Osteocyte (in vitro differentiated cells): ENCODE measurements at regions not wholly inside any gene's neighbourhood (a gene's known extent, or its start where the extent isn't known, plus 50 kb on each side); places are given as distances from the start of the nearest gene placed in this dataset.

ENCODE experiments used
- DNase-seq: peaks from one replicate; pipeline ENCODE4 v3.0.0; 2021; ENCODE audit warnings: mixed read lengths; ENCODE audit not compliant: unreplicated experiment; ENCODE audit errors: extremely low spot score
- H3K27ac Mint-ChIP-seq: one replicate; pipeline ENCODE4 v1.8.0; 2021; ENCODE audit warnings: mild to moderate bottlenecking, mixed read lengths; ENCODE audit not compliant: unreplicated experiment
- H3K27me3 Mint-ChIP-seq: one replicate; pipeline ENCODE4 v1.8.0; 2021; ENCODE audit warnings: mixed read lengths; ENCODE audit not compliant: unreplicated experiment
- H3K36me3 Mint-ChIP-seq: one replicate; pipeline ENCODE4 v1.8.0; 2021; ENCODE audit warnings: mixed read lengths; ENCODE audit not compliant: unreplicated experiment
- H3K4me1 Mint-ChIP-seq: one replicate; pipeline ENCODE4 v1.8.0; 2021; ENCODE audit warnings: mixed read lengths; ENCODE audit not compliant: unreplicated experiment
- H3K4me3 Mint-ChIP-seq: one replicate; pipeline ENCODE4 v1.8.0; 2021; ENCODE audit warnings: mild to moderate bottlenecking, moderate library complexity, mixed read lengths; ENCODE audit not compliant: unreplicated experiment
- H3K9me3 Mint-ChIP-seq: one replicate; pipeline ENCODE4 v1.8.0; 2021; ENCODE audit warnings: mixed read lengths; ENCODE audit not compliant: unreplicated experiment
- CTCF ChIP-seq: fragments of 200-600 bp; sonication (generic); IDR thresholded peaks from 2 replicates; pipeline ENCODE4 v1.5.0; 2021; ENCODE audit warnings: antibody characterized with exemption, mild to moderate bottlenecking, moderate library complexity

GRCh38 chr10:128895473-128895872 lies 571.6 kb upstream of the MGMT start:
- H3K9me3 Mint-ChIP-seq: peaks cover 26% of the 10 kb centered on the region
- no peak for TF ChIP-seq CTCF
- H3K36me3 Mint-ChIP-seq: no peaks in the 10 kb centered on the region
- H3K27ac Mint-ChIP-seq: no peak overlapping the region
- no peaks in the 10 kb centered on the region for H3K27me3 Mint-ChIP-seq
- no peaks in the 10 kb centered on the region for H3K4me1 Mint-ChIP-seq
- DNase-seq: no peak
- H3K4me3 Mint-ChIP-seq: no peak overlapping the region

- no peaks in the 10 kb centered on the region for H3K36me3 Mint-ChIP-seq
- no peaks in the 10 kb centered on the region for H3K4me1 Mint-ChIP-seq
- H3K27me3 Mint-ChIP-seq: no peaks in the 10 kb centered on the region
- H3K9me3 Mint-ChIP-seq: peaks cover 19% of the 10 kb centered on the region
- H3K27ac Mint-ChIP-seq: no peak overlapping the region
- no peak overlapping the region for H3K4me3 Mint-ChIP-seq
- no peak for DNase-seq
- TF ChIP-seq CTCF: no peak
These were observed 570.8 kb upstream of the MGMT start for GRCh38 chr10:128896116-128896795.

- no peak for DNase-seq
- Mint-ChIP-seq H3K9me3 (peaks cover 19% of the 10 kb centered on the region), H3K27ac (no peak overlapping the region), H3K36me3 (no peaks in the 10 kb centered on the region), H3K4me3 (no peak overlapping the region), H3K27me3 (no peaks in the 10 kb centered on the region), H3K4me1 (no peaks in the 10 kb centered on the region)
- TF ChIP-seq CTCF: no peak
These were observed 570.1 kb upstream of the MGMT start for GRCh38 chr10:128896963-128897362.

- no peak for DNase-seq
- Mint-ChIP-seq H3K36me3 (no peaks in the 10 kb centered on the region), H3K9me3 (peaks cover 20% of the 10 kb centered on the region), H3K4me1 (no peaks in the 10 kb centered on the region), H3K27me3 (no peaks in the 10 kb centered on the region), H3K27ac (no peak overlapping the region), H3K4me3 (no peak overlapping the region)
- no peak for TF ChIP-seq CTCF
These were observed 569.5 kb upstream of the MGMT start for GRCh38 chr10:128897401-128898129.

- Mint-ChIP-seq H3K4me3 (no peak overlapping the region), H3K27ac (no peak overlapping the region), H3K4me1 (no peaks in the 10 kb centered on the region), H3K27me3 (no peaks in the 10 kb centered on the region), H3K36me3 (no peaks in the 10 kb centered on the region), H3K9me3 (peaks cover 28% of the 10 kb centered on the region)
- no peak for TF ChIP-seq CTCF
- no peak for DNase-seq
These were observed 568.7 kb upstream of the MGMT start for GRCh38 chr10:128898133-128898915.
